IMR-90 (cell line): ENCODE measurements at regions not wholly inside any gene's neighbourhood (a gene's known extent, or its start where the extent isn't known, plus 50 kb on each side); places are given as distances from the start of the nearest gene placed in this dataset.

Experiments
- ATAC-seq: fragments of 200-7000 bp; cut with Tn5 transposase; 2 replicates; pipeline ENCODE4 v1.9.1; 2020; ENCODE audit warnings: low read depth, mild to moderate bottlenecking, moderate library complexity
- BruUV-seq: library from RNA; stranded (reverse); fragments of 400-500 nt; replicated peaks from 2 replicates; lab custom pipeline; 2021; lab: Mats Ljungman, UMichigan
- CTCF ChIA-PET: fragments of 300-600 bp; formaldehyde crosslinking; extraction: SDS; loops from one replicate; lab custom pipeline; 2021; ENCODE audit warnings: antibody characterized with exemption; lab: Yijun Ruan, JAX
- POLR2A ChIA-PET: fragments of 300-600 bp; sonication (Branson Sonifier 250); formaldehyde crosslinking; loops from one replicate; lab custom pipeline; 2022; ENCODE audit warnings: antibody characterized with exemption; ENCODE audit not compliant: unreplicated experiment; lab: Charles Lee
- DNase-seq: peaks from one replicate; pipeline ENCODE4 v3.0.0; 2013
- H2AFZ ChIP-seq: replicated peaks from 2 replicates; pipeline ENCODE3; 2013; ENCODE audit warnings: low read length, mild to moderate bottlenecking; ENCODE audit not compliant: poor library complexity
- H2AK5ac ChIP-seq: 2 replicates; pipeline ENCODE4 v1.6.1; 2013; ENCODE audit warnings: low read depth, low read length, inconsistent platforms
- H2AK9ac ChIP-seq: replicated peaks from 2 replicates; pipeline ENCODE3; 2013; ENCODE audit warnings: mild to moderate bottlenecking, low read depth, low read length, moderate library complexity; ENCODE audit not compliant: poor library complexity
- H2BK120ac ChIP-seq: 2 replicates; pipeline ENCODE4 v1.6.1; 2013; ENCODE audit warnings: low read depth, low read length, inconsistent platforms
- H2BK15ac ChIP-seq: 3 replicates; pipeline ENCODE4 v1.6.1; 2013; ENCODE audit warnings: low read depth, low read length, inconsistent platforms
- H2BK20ac ChIP-seq: 2 replicates; pipeline ENCODE4 v1.6.1; 2013; ENCODE audit warnings: low read depth, mild to moderate bottlenecking, inconsistent platforms, low read length, moderate library complexity
- H2BK5ac ChIP-seq: 2 replicates; pipeline ENCODE4 v1.6.1; 2013; ENCODE audit warnings: mild to moderate bottlenecking, low read depth, low read length, inconsistent platforms; ENCODE audit not compliant: poor library complexity, severe bottlenecking
- H3K14ac ChIP-seq: replicated peaks from 2 replicates; pipeline ENCODE4 v1.6.1; 2013; ENCODE audit warnings: low read depth, low read length, inconsistent platforms
- H3K18ac ChIP-seq: 2 replicates; pipeline ENCODE4 v1.6.1; 2013; ENCODE audit warnings: low read depth, low read length, control low read depth
- H3K23ac ChIP-seq: 2 replicates; pipeline ENCODE4 v1.6.1; 2013; ENCODE audit warnings: low read depth, low read length, inconsistent platforms
- H3K27ac ChIP-seq: 2 replicates; pipeline ENCODE4 v1.5.1; 2013; ENCODE audit warnings: mild to moderate bottlenecking, control low read depth, low read length; ENCODE audit not compliant: insufficient read depth
- H3K27me3 ChIP-seq: 2 replicates; pipeline ENCODE4 v1.6.1; 2013; ENCODE audit warnings: low read length; ENCODE audit not compliant: control insufficient read depth, insufficient read depth
- H3K36me3 ChIP-seq: 2 replicates; pipeline ENCODE4 v1.6.1; 2013; ENCODE audit warnings: low read length, mixed read lengths; ENCODE audit not compliant: control insufficient read depth, insufficient read depth
- H3K4ac ChIP-seq: 2 replicates; pipeline ENCODE4 v1.6.1; 2013; ENCODE audit warnings: low read depth, low read length, inconsistent platforms
- H3K4me1 ChIP-seq: 2 replicates; pipeline ENCODE4 v1.6.1; 2013; ENCODE audit warnings: low read length, mixed read lengths; ENCODE audit not compliant: control insufficient read depth, insufficient read depth
- H3K4me2 ChIP-seq: 2 replicates; pipeline ENCODE4 v1.6.1; 2013; ENCODE audit warnings: low read depth, mild to moderate bottlenecking, control low read depth, low read length, moderate library complexity
- H3K4me3 ChIP-seq: 2 replicates; pipeline ENCODE4 v1.5.1; 2013; ENCODE audit warnings: low read depth, mild to moderate bottlenecking, control low read depth, low read length, moderate library complexity; ENCODE audit not compliant: insufficient read depth
- H3K56ac ChIP-seq: 2 replicates; pipeline ENCODE4 v1.6.1; 2013; ENCODE audit warnings: low read length, inconsistent platforms; ENCODE audit not compliant: insufficient read depth; ENCODE audit errors: extremely low read depth
- H3K79me1 ChIP-seq, 2 experiments: 2 replicates each; pipeline ENCODE4 v1.6.1; 2013; ENCODE audit warnings: low read length in 2 of 2, inconsistent platforms in 1 of 2, low read depth in 1 of 2
- H3K9ac ChIP-seq: 2 replicates; pipeline ENCODE4 v1.6.1; 2013; ENCODE audit warnings: low read depth, low read length, control low read depth
- H3K9me1 ChIP-seq: 2 replicates; pipeline ENCODE4 v1.6.1; 2013; ENCODE audit warnings: low read length, inconsistent platforms; ENCODE audit not compliant: insufficient read depth
- H3K9me3 ChIP-seq: 2 replicates; pipeline ENCODE4 v1.6.1; 2013; ENCODE audit warnings: low read length; ENCODE audit not compliant: control insufficient read depth, insufficient read depth
- H4K20me1 ChIP-seq: 2 replicates; pipeline ENCODE4 v1.6.1; 2013; ENCODE audit warnings: low read length, inconsistent platforms; ENCODE audit not compliant: insufficient read depth
- H4K5ac ChIP-seq: 2 replicates; pipeline ENCODE4 v1.6.1; 2013; ENCODE audit warnings: mild to moderate bottlenecking, low read depth, low read length, control low read depth
- H4K8ac ChIP-seq, 2 experiments: 2 replicates each; pipeline ENCODE4 v1.6.1; 2013; ENCODE audit warnings: low read depth in 2 of 2, low read length in 2 of 2, control low read depth in 1 of 2, inconsistent platforms in 1 of 2
- H4K91ac ChIP-seq: 2 replicates; pipeline ENCODE4 v1.6.1; 2013; ENCODE audit warnings: low read depth, low read length, inconsistent platforms; ENCODE audit not compliant: insufficient read depth
- FOS ChIP-seq: fragments of 150-350 bp; IDR thresholded peaks from 2 replicates; pipeline ENCODE4 v1.6.1; 2016; ENCODE audit warnings: low read depth, low read length
- MAZ ChIP-seq: IDR thresholded peaks from 2 replicates; pipeline ENCODE4 v1.6.1; 2012; ENCODE audit warnings: low read depth, mild to moderate bottlenecking, low read length, improper control_type of control experiment, moderate library complexity, borderline replicate concordance
- MXI1 ChIP-seq: IDR thresholded peaks from 2 replicates; pipeline ENCODE4 v1.6.1; 2012; ENCODE audit warnings: low read depth, mild to moderate bottlenecking, low read length, moderate library complexity, borderline replicate concordance
- RAD21 ChIP-seq: IDR thresholded peaks from 2 replicates; pipeline ENCODE4 v1.6.1; 2012; ENCODE audit warnings: low read length, improper control_type of control experiment
- WGBS, 2 experiments: methylation state at CpG; one replicate each; pipeline versions ENCODE4 v1.1.5 to v1.1.7; 2013; ENCODE audit warnings: missing lambda C conversion rate in 2 of 2; ENCODE audit not compliant: insufficient read length in 1 of 2; ENCODE audit errors: extremely low coverage in 2 of 2; 5-methylcytosine and 5-hydroxymethylcytosine counted together
- dilution Hi-C: fragments of 300-500 bp; cut with HindIII; formaldehyde crosslinking; loops from one replicate; pipeline ENCODE4 v1.14.3; 2018; ENCODE audit warnings: low sequenced_read_pairs; ENCODE audit not compliant: unreplicated experiment
- in situ Hi-C: fragments of 300-500 bp; cut with MboI; formaldehyde crosslinking; loops from 3 replicates; pipeline ENCODE4 v1.14.3; 2019; ENCODE audit warnings: low sequenced_read_pairs, inconsistent platforms, mixed read lengths
- intact Hi-C: fragments of 100-400 bp; cut with micrococcal nuclease; formaldehyde crosslinking; loops from 2 replicates; pipeline ENCODE4 v1.10.0; 2022

- BruUV-seq: no TSS peak
- ATAC-seq (no peak), DNase-seq (no peak)
- H3K36me3 ChIP-seq: no peaks in the 10 kb centered on the region
- no peak overlapping the region for H3K18ac ChIP-seq
- H3K27me3 ChIP-seq: no peaks in the 10 kb centered on the region
- intact Hi-C loops: no loop called here
- H2BK15ac ChIP-seq: no peak overlapping the region
- H4K91ac ChIP-seq: no peak overlapping the region
- no peak overlapping the region for H3K4me3 ChIP-seq
- no peaks in the 10 kb centered on the region for H3K9me1 ChIP-seq
- no peaks in the 10 kb centered on the region for H4K20me1 ChIP-seq
- WGBS, 2 experiments: no CpG with 5 or more reads among the region's 1 CpG
- H3K79me1 ChIP-seq: no peaks in the 10 kb centered on the region
- H2BK5ac ChIP-seq: no peak overlapping the region
- ChIA-PET CTCF (interaction anchor here (0.6 kb wide), 1 partner anchor 104 kb away, joined by 3 read pairs; no protein-coding TSS in a partner anchor), POLR2A (no interaction called here)
- H2AK5ac ChIP-seq: no peak overlapping the region
- no peak overlapping the region for H4K8ac ChIP-seq
- H4K5ac ChIP-seq: no peak overlapping the region
- H3K9ac ChIP-seq: no peak overlapping the region
- no peak overlapping the region for H3K4me2 ChIP-seq
- H2AK9ac ChIP-seq: no peak overlapping the region
- dilution Hi-C loops: no loop called here
- H2AFZ ChIP-seq: no peak overlapping the region
- H3K4me1 ChIP-seq: no peaks in the 10 kb centered on the region
- TF ChIP-seq FOS: no peak
- TF ChIP-seq RAD21: no peak
- no peak for TF ChIP-seq MXI1
- TF ChIP-seq MAZ: no peak
- no peak overlapping the region for H3K14ac ChIP-seq
- no peaks in the 10 kb centered on the region for H3K9me3 ChIP-seq
- no peak overlapping the region for H3K4ac ChIP-seq
- H3K27ac ChIP-seq: no peak overlapping the region
- no peak overlapping the region for H3K23ac ChIP-seq
- in situ Hi-C loops: no loop called here
- H2BK20ac ChIP-seq: no peak overlapping the region
- no peak overlapping the region for H3K56ac ChIP-seq
- no peak overlapping the region for H2BK120ac ChIP-seq
These were observed 184.9 kb upstream of the WDFY3 start for GRCh38 chr4:85151371-85151770.
